ENCODE measurements at regions not wholly inside any gene's neighbourhood (a gene's known extent, or its start where the extent isn't known, plus 50 kb on each side); places are given as distances from the start of the nearest gene placed in this dataset.

GRCh38 chr15:34644851-34645250 lies 61.4 kb upstream of the GOLGA8B start:
- 80% methylated on average over 4 of the region's 4 CpGs for WGBS (ENCODE audit: insufficient coverage, low coverage, missing lambda C conversion rate)
- Histone ChIP-seq H3K9me1 (ENCODE audit: control insufficient read depth, insufficient read depth, low read length) (no peaks in the 10 kb centered on the region), H3K4me1 (replicated peaks in 1 of 2; ENCODE audit: control insufficient read depth in 2 of 2, insufficient read depth in 2 of 2, low read length in 2 of 2) (peaks cover 0 to 43% of the 10 kb centered on the region in 2 experiments; a peak in 2 of 5 replicates), H3K79me2 (ENCODE audit: control insufficient read depth, insufficient read depth, low read length) (peaks cover 30% of the 10 kb centered on the region), H4K20me1 (replicated peaks; ENCODE audit: control insufficient read depth, insufficient read depth, low read length) (no peaks in the 10 kb centered on the region), H3K36me3 (ENCODE audit: control insufficient read depth, insufficient read depth, low read length) (no peaks in the 10 kb centered on the region), H3K27ac (ENCODE audit: extremely low read depth, low read depth, low read length) (no peak overlapping the region), H3K9me3 (replicated peaks; ENCODE audit: control insufficient read depth, insufficient read depth, low read depth, low read length) (peaks cover 10% of the 10 kb centered on the region; the same call in 1 of the 2 replicates), H3K4me3 (no peak overlapping the region), H3K27me3 (ENCODE audit: control insufficient read depth in 2 of 2, insufficient read depth in 2 of 2, low read length in 2 of 2) (no peaks in the 10 kb centered on the region), H3K9ac (ENCODE audit: insufficient read depth in 1 of 2, low read depth in 2 of 2, low read length in 2 of 2) (no peak overlapping the region), H2AFZ (ENCODE audit: low read depth, low read length) (0 out of 2 replicates have a peak overlapping the region, but pooled peaks have one; percentile 6), H3K4me2 (ENCODE audit: insufficient read depth, low read length) (no peak overlapping the region)
- intact Hi-C loops (cut with micrococcal nuclease), result no loop called here
- POLR2A ChIA-PET, result interaction anchor here (0.6 kb wide), 1 partner anchor 13 kb away, joined by 3 read pairs; no protein-coding TSS in a partner anchor
- FAIRE-seq (no peak), ATAC-seq (no peak), DNase-seq (ENCODE audit: extremely low read depth in 1 of 4, low spot score in 3 of 4) (no peak)
- CTCF ChIA-PET (ENCODE audit: low intra/inter-chr PET ratio), result no interaction called here
- BruUV-seq (replicated peaks), result no TSS peak
- in situ Hi-C loops (cut with MboI), result no loop called here
- TF ChIP-seq BCLAF1 (IDR thresholded peaks at IDR 0.05; ENCODE audit: borderline replicate concordance in 1 of 2, control insufficient read depth in 1 of 2, low read depth in 2 of 2, low read length in 1 of 2), result no peak
- TF ChIP-seq ZBTB1 (CRISPR knock-in tag; IDR thresholded peaks at IDR 0.05; ENCODE audit: borderline replicate concordance, low read depth), result no peak
- no peak for TF ChIP-seq TEAD1 (CRISPR knock-in tag; IDR thresholded peaks at IDR 0.05)
- TF ChIP-seq ZNF175 (CRISPR knock-in tag; IDR thresholded peaks at IDR 0.05; ENCODE audit: low read depth), result no peak
- no peak for TF ChIP-seq ZNF584 (CRISPR knock-in tag; IDR thresholded peaks at IDR 0.05; ENCODE audit: low read depth)
- no peak for TF ChIP-seq NCOA4 (IDR thresholded peaks at IDR 0.05; ENCODE audit: partially characterized antibody)
- TF ChIP-seq CHD7 (IDR thresholded peaks at IDR 0.05; ENCODE audit: low read depth, low read length), result no peak
- no peak for TF ChIP-seq TSC22D4 (tag; IDR thresholded peaks at IDR 0.05)
